ENCODE measurements at regions not wholly inside any gene's neighbourhood (a gene's known extent, or its start where the extent isn't known, plus 50 kb on each side); places are given as distances from the start of the nearest gene placed in this dataset.

DNA sequence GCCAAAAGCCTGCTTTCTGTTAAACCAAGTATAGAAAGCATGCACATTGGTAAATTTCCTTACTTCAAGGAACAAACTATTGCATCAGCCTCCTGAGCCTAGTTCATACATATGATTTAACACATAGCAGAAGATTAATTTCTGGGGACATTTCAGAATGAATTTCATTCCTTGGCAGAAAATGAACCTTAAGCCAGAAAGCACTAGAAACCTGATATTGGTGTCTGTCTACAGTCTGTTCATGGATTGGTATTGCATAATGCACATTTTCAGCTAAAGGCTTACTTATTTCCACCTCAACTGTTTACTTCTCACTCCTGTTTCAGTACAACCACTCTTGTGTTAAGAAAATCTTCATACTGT, 1471.8 kb upstream of the NUDT12 start:
- no peak for TF ChIP-seq POLR2A (IDR thresholded peaks at IDR 0.05)
- TF ChIP-seq, protein P1, sequence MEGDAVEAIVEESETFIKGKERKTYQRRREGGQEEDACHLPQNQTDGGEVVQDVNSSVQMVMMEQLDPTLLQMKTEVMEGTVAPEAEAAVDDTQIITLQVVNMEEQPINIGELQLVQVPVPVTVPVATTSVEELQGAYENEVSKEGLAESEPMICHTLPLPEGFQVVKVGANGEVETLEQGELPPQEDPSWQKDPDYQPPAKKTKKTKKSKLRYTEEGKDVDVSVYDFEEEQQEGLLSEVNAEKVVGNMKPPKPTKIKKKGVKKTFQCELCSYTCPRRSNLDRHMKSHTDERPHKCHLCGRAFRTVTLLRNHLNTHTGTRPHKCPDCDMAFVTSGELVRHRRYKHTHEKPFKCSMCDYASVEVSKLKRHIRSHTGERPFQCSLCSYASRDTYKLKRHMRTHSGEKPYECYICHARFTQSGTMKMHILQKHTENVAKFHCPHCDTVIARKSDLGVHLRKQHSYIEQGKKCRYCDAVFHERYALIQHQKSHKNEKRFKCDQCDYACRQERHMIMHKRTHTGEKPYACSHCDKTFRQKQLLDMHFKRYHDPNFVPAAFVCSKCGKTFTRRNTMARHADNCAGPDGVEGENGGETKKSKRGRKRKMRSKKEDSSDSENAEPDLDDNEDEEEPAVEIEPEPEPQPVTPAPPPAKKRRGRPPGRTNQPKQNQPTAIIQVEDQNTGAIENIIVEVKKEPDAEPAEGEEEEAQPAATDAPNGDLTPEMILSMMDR (IDR thresholded peaks at IDR 0.05) = no peak
